Right lobe of liver (tissue), 6 donors: ENCODE measurements at regions not wholly inside any gene's neighbourhood (a gene's known extent, or its start where the extent isn't known, plus 50 kb on each side); places are given as distances from the start of the nearest gene placed in this dataset.
"Not testable (repeated sequence)": the region's sequence is repeated elsewhere in the genome, so short reads cannot be mapped to it uniquely, and the experiment has no call there.

ENCODE experiments used
- ATAC-seq, 4 donors: fragments of 200-7000 bp; cut with Tn5 transposase; one replicate each; pipeline ENCODE4 v1.9.1; 2020; ENCODE audit warnings: mild to moderate bottlenecking in 4 of 4, moderate library complexity in 4 of 4
- DNase-seq, 3 donors: peaks; one replicate each; pipeline ENCODE4 v3.0.0-alpha.2; 2020
- H3K27ac ChIP-seq, 3 donors: fragments of 200-600 bp; one replicate each; pipeline ENCODE4 v1.8.0; 2022
- H3K27me3 ChIP-seq, 2 donors: fragments of 200-600 bp; one replicate each; pipeline ENCODE4 v1.8.0; 2022
- H3K36me3 ChIP-seq, 4 donors: fragments of 200-600 bp; sonication (generic) in 1 of 4; one replicate each; pipeline versions ENCODE4 v1.5.1 to v1.8.0; 2017 to 2022; ENCODE audit warnings: control low read depth in 1 of 4
- H3K4me1 ChIP-seq, 4 donors: fragments of 200-600 bp; sonication (generic) in 1 of 4; one replicate each; pipeline versions ENCODE4 v1.5.1 to v1.8.0; 2017 to 2022; ENCODE audit warnings: control low read depth in 1 of 4
- H3K4me3 ChIP-seq, 3 donors: fragments of 200-600 bp; one replicate each; pipeline ENCODE4 v1.8.0; 2022
- H3K9me3 ChIP-seq, 4 donors: fragments of 200-600 bp; sonication (generic) in 1 of 4; one replicate each; pipeline versions ENCODE4 v1.5.1 to v1.8.0; 2017 to 2022; ENCODE audit warnings: control low read depth in 1 of 4
- CTCF ChIP-seq, 4 donors: fragments of 200-600 bp in 3 of 4; fragments of 450-650 bp in 1 of 4; IDR thresholded peaks; one replicate each; pipeline versions ENCODE4 v1.5.1 to v1.8.0; 2016 to 2022; ENCODE audit warnings: antibody characterized with exemption in 4 of 4, mild to moderate bottlenecking in 2 of 4
- POLR2A ChIP-seq: fragments of 450-650 bp; IDR thresholded peaks from one replicate; pipeline ENCODE4 v1.6.1; 2017; ENCODE audit warnings: antibody characterized with exemption, mild to moderate bottlenecking
- WGBS: methylation state at CpG from one replicate; pipeline ENCODE4 v1.1.6; 2018; ENCODE audit warnings: low coverage, low lambda C conversion rate; ENCODE audit not compliant: insufficient coverage; ENCODE audit errors: missing lambda C conversion rate; 5-methylcytosine and 5-hydroxymethylcytosine counted together
- intact Hi-C, 2 donors: fragments of 100-400 bp; cut with DNase I; formaldehyde crosslinking; loops; one replicate each; pipeline versions ENCODE4 v1.11.2 to v1.14.1; 2022
- donor health status: DM: no; HTN: yes; CAD: no.
- donor health status: DM: no; HTN: no; CAD: no.
- donor health status: DM: no; HTN: no; CAD: no.
- donor health status: DM: no; HTN: yes; CAD: no.
- donor health status: DM: no; HTN: yes; CAD: no.

GRCh38 chr10:117457071-117457810, 82.0 kb upstream of the PDZD8 start:
- Histone ChIP-seq H3K36me3 (no peaks in the 10 kb centered on the region), H3K4me3 (no peak overlapping the region), H3K4me1 (peaks cover 0 to 10% (median 0%) of the 10 kb centered on the region in 4 donors), H3K27me3 (no peaks in the 10 kb centered on the region), H3K27ac (no peak overlapping the region), H3K9me3 (no peaks in the 10 kb centered on the region)
- DNase-seq (no peak), ATAC-seq (peak in 1 of 4 donors; percentile 6)
- 27% methylated on average over 3 of the region's 11 CpGs for WGBS
- intact Hi-C loops, result no loop called here
- no peak for TF ChIP-seq CTCF (IDR thresholded peaks at IDR 0.05)
- TF ChIP-seq POLR2A, result no peak

GRCh38 chr10:117455346-117455745, 80.1 kb upstream of the PDZD8 start:
- H3K27ac ChIP-seq, result no peak overlapping the region
- H3K4me3 ChIP-seq, result no peak overlapping the region
- ATAC-seq, result no peak
- no peaks in the 10 kb centered on the region for H3K27me3 ChIP-seq
- no peak for DNase-seq
- peaks cover 0 to 10% (median 0%) of the 10 kb centered on the region in 4 donors for H3K4me1 ChIP-seq
- no peaks in the 10 kb centered on the region for H3K9me3 ChIP-seq
- no peaks in the 10 kb centered on the region for H3K36me3 ChIP-seq
- WGBS, result 70% methylated on average over 2 of the region's 5 CpGs
- intact Hi-C loops, result no loop called here
- TF ChIP-seq CTCF (IDR thresholded peaks at IDR 0.05), result no peak
- TF ChIP-seq POLR2A, result no peak

GRCh38 chr10:117454502-117454901, 79.3 kb upstream of the PDZD8 start:
- intact Hi-C loops, result no loop called here
- peak in 3 of 4 donors; percentile 14 to 22 (median 20) for ATAC-seq
- no peak for TF ChIP-seq POLR2A
- Histone ChIP-seq H3K27me3 (no peaks in the 10 kb centered on the region), H3K27ac (no peak overlapping the region), H3K4me3 (no peak overlapping the region), H3K9me3 (no peaks in the 10 kb centered on the region), H3K4me1 (peaks cover 0 to 10% (median 0%) of the 10 kb centered on the region in 4 donors), H3K36me3 (no peaks in the 10 kb centered on the region)
- DNase-seq, result no peak
- 0% methylated on average over 1 of the region's 1 CpG for WGBS

GRCh38 chr10:117453484-117453883, 78.2 kb upstream of the PDZD8 start:
- H3K27ac ChIP-seq, ATAC-seq, intact Hi-C loops, H3K9me3 ChIP-seq, DNase-seq, H3K27me3 ChIP-seq, H3K4me3 ChIP-seq, H3K4me1 ChIP-seq, H3K36me3 ChIP-seq: not testable (repeated sequence)
- 69% methylated on average over 4 of the region's 5 CpGs for WGBS

GRCh38 chr10:117450940-117451339, 75.7 kb upstream of the PDZD8 start:
- no peaks in the 10 kb centered on the region for H3K9me3 ChIP-seq
- DNase-seq (no peak), ATAC-seq (no peak)
- WGBS, result 86% methylated on average over 1 of the region's 2 CpGs
- no peak overlapping the region for H3K27ac ChIP-seq
- H3K36me3 ChIP-seq, result no peaks in the 10 kb centered on the region
- H3K4me1 ChIP-seq, result no peaks in the 10 kb centered on the region
- H3K4me3 ChIP-seq, result no peak overlapping the region
- no peak for TF ChIP-seq POLR2A
- no peak for TF ChIP-seq CTCF (IDR thresholded peaks at IDR 0.05)
- intact Hi-C loops, result no loop called here
- H3K27me3 ChIP-seq, result no peaks in the 10 kb centered on the region
